ENCODE measurements at regions not wholly inside any gene's neighbourhood (a gene's known extent, or its start where the extent isn't known, plus 50 kb on each side); places are given as distances from the start of the nearest gene placed in this dataset.
A peak's percentile ranks its signal among the peaks of the same experiment; 100 is the strongest.

DNA sequence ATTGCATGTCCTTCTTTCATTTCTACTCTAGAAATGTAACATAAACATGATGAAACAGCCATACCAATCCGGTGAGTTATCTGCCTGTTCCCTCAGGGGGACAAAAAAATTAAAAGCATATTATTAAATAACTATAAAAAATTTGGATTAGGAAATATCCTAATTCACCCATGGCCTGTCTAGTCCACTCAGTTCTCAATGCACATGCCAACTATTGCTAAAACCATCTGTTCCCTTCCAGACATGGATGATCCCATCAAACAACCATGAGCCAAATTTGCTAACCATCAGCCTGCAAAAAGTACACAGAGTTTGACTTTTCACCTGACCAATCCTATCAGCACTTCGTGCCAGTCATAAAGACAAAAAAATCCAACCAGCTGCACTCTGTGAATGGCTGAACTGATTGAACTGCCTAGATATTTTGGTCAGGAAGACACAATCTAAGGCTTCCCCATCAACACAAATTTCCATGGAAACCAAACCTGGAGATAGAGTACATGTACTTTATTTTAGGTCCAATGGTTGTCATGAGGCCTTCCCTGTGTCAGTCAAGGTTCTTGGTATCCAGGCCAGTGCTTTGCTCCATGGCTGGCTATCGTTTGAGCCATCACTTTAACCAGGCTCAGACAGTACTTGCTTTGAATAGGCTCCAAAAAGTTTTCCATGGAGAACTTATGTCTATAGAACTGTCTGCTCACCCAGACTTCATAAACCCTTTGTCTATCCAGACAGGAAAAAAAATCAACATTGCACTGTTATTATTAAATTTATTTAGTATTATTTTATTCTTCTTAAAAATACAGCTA is 570.8 kb downstream of the LTN1 start:
- WGBS (ENCODE audit: insufficient coverage): 93% methylated on average over 2 of the region's 3 CpGs
- Histone ChIP-seq H3K27me3 (replicated peaks in 2 of 5; ENCODE audit: control insufficient read depth in 4 of 5, insufficient read depth in 5 of 5, low read length in 4 of 5) (no peaks in the 10 kb centered on the region), H3K36me3 (ENCODE audit: control insufficient read depth in 4 of 4, insufficient read depth in 4 of 4, low read length in 3 of 4) (no peaks in the 10 kb centered on the region), H3K4me3 (ENCODE audit: control insufficient read depth in 1 of 7, extremely low read depth in 1 of 7, insufficient read depth in 4 of 7, low read depth in 2 of 7, low read length in 6 of 7) (no peak overlapping the region), H3K4me1 (ENCODE audit: control extremely low read depth in 1 of 4, control insufficient read depth in 4 of 4, insufficient read depth in 4 of 4, low read length in 3 of 4) (no peaks in the 10 kb centered on the region), H3K27ac (ENCODE audit: insufficient read depth in 1 of 2, low read depth in 1 of 2, low read length in 2 of 2, poor library complexity in 1 of 2, severe bottlenecking in 2 of 2) (no peak overlapping the region), H3K9me3 (ENCODE audit: control extremely low read depth in 1 of 5, control insufficient read depth in 4 of 5, insufficient read depth in 2 of 5, low read depth in 1 of 5, low read length in 4 of 5) (no peaks in the 10 kb centered on the region)
- DNase-seq: no peak
- ChIA-PET CTCF (no interaction called here), POLR2A (interaction anchor here (0.7 kb wide), 1 partner anchor 26 kb away, joined by 3 read pairs; no protein-coding TSS in a partner anchor)

- H3K36me3 ChIP-seq (ENCODE audit: control insufficient read depth in 4 of 4, insufficient read depth in 4 of 4, low read length in 3 of 4): no peaks in the 10 kb centered on the region
- no peak overlapping the region for H3K27ac ChIP-seq (ENCODE audit: insufficient read depth in 1 of 2, low read depth in 1 of 2, low read length in 2 of 2, poor library complexity in 1 of 2, severe bottlenecking in 2 of 2)
- H3K27me3 ChIP-seq (replicated peaks in 2 of 5; ENCODE audit: control insufficient read depth in 4 of 5, insufficient read depth in 5 of 5, low read length in 4 of 5): no peaks in the 10 kb centered on the region
- no peaks in the 10 kb centered on the region for H3K9me3 ChIP-seq (ENCODE audit: control extremely low read depth in 1 of 5, control insufficient read depth in 4 of 5, insufficient read depth in 2 of 5, low read depth in 1 of 5, low read length in 4 of 5)
- H3K4me1 ChIP-seq (ENCODE audit: control extremely low read depth in 1 of 4, control insufficient read depth in 4 of 4, insufficient read depth in 4 of 4, low read length in 3 of 4): no peaks in the 10 kb centered on the region
- WGBS (ENCODE audit: insufficient coverage): 100% methylated on average over 1 of the region's 2 CpGs
- DNase-seq: no peak
- POLR2A ChIA-PET: no interaction called here
- CTCF ChIA-PET: no interaction called here
- H3K4me3 ChIP-seq (ENCODE audit: control insufficient read depth in 1 of 7, extremely low read depth in 1 of 7, insufficient read depth in 4 of 7, low read depth in 2 of 7, low read length in 6 of 7): no peak overlapping the region
Measured at GRCh38 chr21:28419811-28420210, 572.9 kb downstream of the LTN1 start.

GRCh38 chr21:28418726-28419514 is 573.8 kb downstream of the LTN1 start:
- no peaks in the 10 kb centered on the region for H3K27me3 ChIP-seq (replicated peaks in 2 of 5; ENCODE audit: control insufficient read depth in 4 of 5, insufficient read depth in 5 of 5, low read length in 4 of 5)
- WGBS (ENCODE audit: insufficient coverage): 94% methylated on average over 2 of the region's 6 CpGs
- H3K36me3 ChIP-seq (ENCODE audit: control insufficient read depth in 4 of 4, insufficient read depth in 4 of 4, low read length in 3 of 4): no peaks in the 10 kb centered on the region
- no peak overlapping the region for H3K4me3 ChIP-seq (ENCODE audit: control insufficient read depth in 1 of 7, extremely low read depth in 1 of 7, insufficient read depth in 4 of 7, low read depth in 2 of 7, low read length in 6 of 7)
- H3K4me1 ChIP-seq (ENCODE audit: control extremely low read depth in 1 of 4, control insufficient read depth in 4 of 4, insufficient read depth in 4 of 4, low read length in 3 of 4): no peaks in the 10 kb centered on the region
- no peaks in the 10 kb centered on the region for H3K9me3 ChIP-seq (ENCODE audit: control extremely low read depth in 1 of 5, control insufficient read depth in 4 of 5, insufficient read depth in 2 of 5, low read depth in 1 of 5, low read length in 4 of 5)
- ChIA-PET POLR2A (no interaction called here), CTCF (no interaction called here)
- no peak overlapping the region for H3K27ac ChIP-seq (ENCODE audit: insufficient read depth in 1 of 2, low read depth in 1 of 2, low read length in 2 of 2, poor library complexity in 1 of 2, severe bottlenecking in 2 of 2)
- no peak for DNase-seq

GRCh38 chr21:28410256-28410655 is 582.4 kb downstream of the LTN1 start:
- CTCF ChIA-PET: interaction anchor here (1.5 kb wide), 1 partner anchor 14 kb away, joined by 3 read pairs; no protein-coding TSS in a partner anchor
- Histone ChIP-seq H3K9me3 (ENCODE audit: control extremely low read depth in 1 of 5, control insufficient read depth in 4 of 5, insufficient read depth in 2 of 5, low read depth in 1 of 5, low read length in 4 of 5) (no peaks in the 10 kb centered on the region), H3K4me3 (ENCODE audit: control insufficient read depth in 1 of 7, extremely low read depth in 1 of 7, insufficient read depth in 4 of 7, low read depth in 2 of 7, low read length in 6 of 7) (no peak overlapping the region), H3K4me1 (ENCODE audit: control extremely low read depth in 1 of 4, control insufficient read depth in 4 of 4, insufficient read depth in 4 of 4, low read length in 3 of 4) (peaks cover 0 to 15% (median 7%) of the 10 kb centered on the region in 4 experiments), H3K27ac (ENCODE audit: insufficient read depth in 1 of 2, low read depth in 1 of 2, low read length in 2 of 2, poor library complexity in 1 of 2, severe bottlenecking in 2 of 2) (no peak overlapping the region), H3K36me3 (ENCODE audit: control insufficient read depth in 4 of 4, insufficient read depth in 4 of 4, low read length in 3 of 4) (no peaks in the 10 kb centered on the region), H3K27me3 (replicated peaks in 2 of 5; ENCODE audit: control insufficient read depth in 4 of 5, insufficient read depth in 5 of 5, low read length in 4 of 5) (no peaks in the 10 kb centered on the region)
- peak; percentile 43 to 95 (median 89) for DNase-seq
- POLR2A ChIA-PET: no interaction called here
- 0% methylated on average over 2 of the region's 2 CpGs for WGBS (ENCODE audit: insufficient coverage)

GRCh38 chr21:28402616-28402989 is 590.1 kb downstream of the LTN1 start:
- H3K4me1 ChIP-seq (ENCODE audit: control extremely low read depth in 1 of 4, control insufficient read depth in 4 of 4, insufficient read depth in 4 of 4, low read length in 3 of 4): no peaks in the 10 kb centered on the region
- H3K36me3 ChIP-seq (ENCODE audit: control insufficient read depth in 4 of 4, insufficient read depth in 4 of 4, low read length in 3 of 4): no peaks in the 10 kb centered on the region
- POLR2A ChIA-PET: no interaction called here
- no peak overlapping the region for H3K27ac ChIP-seq (ENCODE audit: insufficient read depth in 1 of 2, low read depth in 1 of 2, low read length in 2 of 2, poor library complexity in 1 of 2, severe bottlenecking in 2 of 2)
- no peak overlapping the region for H3K4me3 ChIP-seq (ENCODE audit: control insufficient read depth in 1 of 7, extremely low read depth in 1 of 7, insufficient read depth in 4 of 7, low read depth in 2 of 7, low read length in 6 of 7)
- H3K9me3 ChIP-seq (ENCODE audit: control extremely low read depth in 1 of 5, control insufficient read depth in 4 of 5, insufficient read depth in 2 of 5, low read depth in 1 of 5, low read length in 4 of 5): no peaks in the 10 kb centered on the region
- CTCF ChIA-PET: interaction anchor here (0.6 kb wide), 1 partner anchor 1986 kb away, joined by 3 read pairs; no protein-coding TSS in a partner anchor
- no peaks in the 10 kb centered on the region for H3K27me3 ChIP-seq (replicated peaks in 2 of 5; ENCODE audit: control insufficient read depth in 4 of 5, insufficient read depth in 5 of 5, low read length in 4 of 5)
- WGBS (ENCODE audit: insufficient coverage): no CpG with 5 or more reads among the region's 1 CpG
- DNase-seq: peak in 2 of 3 donors; percentile 17 to 33

- ChIA-PET CTCF (no interaction called here), POLR2A (no interaction called here)
- no peak overlapping the region for H3K4me3 ChIP-seq (ENCODE audit: control insufficient read depth in 1 of 7, extremely low read depth in 1 of 7, insufficient read depth in 4 of 7, low read depth in 2 of 7, low read length in 6 of 7)
- peaks cover 0 to 6% (median 4%) of the 10 kb centered on the region in 5 experiments for H3K9me3 ChIP-seq (ENCODE audit: control extremely low read depth in 1 of 5, control insufficient read depth in 4 of 5, insufficient read depth in 2 of 5, low read depth in 1 of 5, low read length in 4 of 5)
- H3K36me3 ChIP-seq (ENCODE audit: control insufficient read depth in 4 of 4, insufficient read depth in 4 of 4, low read length in 3 of 4): no peaks in the 10 kb centered on the region
- H3K27me3 ChIP-seq (replicated peaks in 2 of 5; ENCODE audit: control insufficient read depth in 4 of 5, insufficient read depth in 5 of 5, low read length in 4 of 5): no peaks in the 10 kb centered on the region
- H3K27ac ChIP-seq (ENCODE audit: insufficient read depth in 1 of 2, low read depth in 1 of 2, low read length in 2 of 2, poor library complexity in 1 of 2, severe bottlenecking in 2 of 2): no peak overlapping the region
- H3K4me1 ChIP-seq (ENCODE audit: control extremely low read depth in 1 of 4, control insufficient read depth in 4 of 4, insufficient read depth in 4 of 4, low read length in 3 of 4): no peaks in the 10 kb centered on the region
- DNase-seq: no peak
Measured at GRCh38 chr21:28397040-28397439, 595.6 kb downstream of the LTN1 start.

GRCh38 chr21:28396421-28396820 is 596.3 kb downstream of the LTN1 start:
- no peaks in the 10 kb centered on the region for H3K36me3 ChIP-seq (ENCODE audit: control insufficient read depth in 4 of 4, insufficient read depth in 4 of 4, low read length in 3 of 4)
- POLR2A ChIA-PET: no interaction called here
- 80% methylated on average over 1 of the region's 5 CpGs for WGBS (ENCODE audit: insufficient coverage)
- DNase-seq: peak in 1 of 3 donors; percentile 8
- H3K27me3 ChIP-seq (replicated peaks in 2 of 5; ENCODE audit: control insufficient read depth in 4 of 5, insufficient read depth in 5 of 5, low read length in 4 of 5): no peaks in the 10 kb centered on the region
- no peaks in the 10 kb centered on the region for H3K4me1 ChIP-seq (ENCODE audit: control extremely low read depth in 1 of 4, control insufficient read depth in 4 of 4, insufficient read depth in 4 of 4, low read length in 3 of 4)
- no peak overlapping the region for H3K27ac ChIP-seq (ENCODE audit: insufficient read depth in 1 of 2, low read depth in 1 of 2, low read length in 2 of 2, poor library complexity in 1 of 2, severe bottlenecking in 2 of 2)
- peaks cover 0 to 6% (median 4%) of the 10 kb centered on the region in 5 experiments for H3K9me3 ChIP-seq (ENCODE audit: control extremely low read depth in 1 of 5, control insufficient read depth in 4 of 5, insufficient read depth in 2 of 5, low read depth in 1 of 5, low read length in 4 of 5)
- CTCF ChIA-PET: interaction anchor here (0.9 kb wide), 1 partner anchor 14 kb away, joined by 3 read pairs; no protein-coding TSS in a partner anchor
- no peak overlapping the region for H3K4me3 ChIP-seq (ENCODE audit: control insufficient read depth in 1 of 7, extremely low read depth in 1 of 7, insufficient read depth in 4 of 7, low read depth in 2 of 7, low read length in 6 of 7)

All from common myeloid progenitor, CD34-positive (primary cell).